ENCODE measurements at regions not wholly inside any gene's neighbourhood (a gene's known extent, or its start where the extent isn't known, plus 50 kb on each side); places are given as distances from the start of the nearest gene placed in this dataset.
A peak's percentile ranks its signal among the peaks of the same experiment; 100 is the strongest.

DNA sequence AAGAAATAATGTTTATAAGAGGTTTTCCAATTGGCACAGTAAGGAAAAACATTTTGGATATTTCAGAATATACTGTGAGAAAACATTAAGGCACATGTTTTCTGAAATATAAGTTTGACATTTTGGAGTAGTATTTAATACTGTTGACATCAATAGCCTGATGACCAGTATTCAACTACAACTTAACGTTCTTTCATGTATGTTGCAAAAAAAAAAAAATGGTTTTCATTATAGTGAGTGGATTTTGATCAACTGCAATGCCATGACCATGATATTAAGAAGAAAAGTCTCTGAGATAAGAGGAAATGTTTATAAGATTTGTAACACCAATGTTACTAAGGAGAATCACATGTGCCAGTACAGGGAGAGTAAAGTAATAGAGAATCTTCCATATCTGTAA lies 252.8 kb upstream of the RORA start:
- no peak for DNase-seq (ENCODE audit: low read depth, low spot score)

DNA sequence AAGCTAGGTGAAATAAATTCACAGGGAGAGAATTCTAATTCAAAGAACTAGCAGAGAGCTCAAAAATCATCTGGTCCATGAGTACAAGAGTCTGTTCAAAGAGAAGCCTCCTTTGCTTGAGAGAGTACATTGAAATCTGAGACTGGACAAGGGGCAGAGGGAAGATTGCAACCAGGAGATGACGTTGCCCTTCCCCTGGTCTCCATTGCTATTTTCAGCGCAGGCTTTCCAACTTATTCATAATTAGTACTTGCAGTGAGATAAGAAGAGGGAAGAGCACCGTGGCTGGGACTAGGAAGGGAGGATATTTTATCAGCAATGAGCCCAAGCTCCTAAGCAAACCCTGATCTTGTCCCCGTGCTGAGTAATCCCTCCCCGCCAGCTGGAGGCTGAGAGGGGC lies 251.8 kb upstream of the RORA start:
- DNase-seq (ENCODE audit: low read depth, low spot score): no peak

DNA sequence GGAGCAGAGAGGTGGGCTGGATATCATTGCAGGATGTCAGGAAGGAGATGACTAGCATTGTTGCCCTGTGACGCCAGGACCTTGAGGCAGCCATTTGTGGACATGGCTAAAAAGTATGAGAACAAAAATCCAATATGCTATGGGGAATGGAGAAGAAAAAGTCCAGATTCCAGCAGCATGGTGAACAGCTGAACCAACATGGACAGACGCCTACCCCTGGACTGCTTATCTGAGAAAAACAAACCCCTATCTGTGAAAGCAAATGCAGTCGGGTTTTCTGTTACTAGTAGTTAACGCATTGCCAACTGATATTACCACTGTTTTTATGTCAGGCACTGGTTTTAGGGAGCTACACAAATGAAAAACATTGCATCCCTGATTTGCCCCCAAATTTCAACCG lies 251.2 kb upstream of the RORA start:
- no peak for DNase-seq (ENCODE audit: low read depth, low spot score)

DNA sequence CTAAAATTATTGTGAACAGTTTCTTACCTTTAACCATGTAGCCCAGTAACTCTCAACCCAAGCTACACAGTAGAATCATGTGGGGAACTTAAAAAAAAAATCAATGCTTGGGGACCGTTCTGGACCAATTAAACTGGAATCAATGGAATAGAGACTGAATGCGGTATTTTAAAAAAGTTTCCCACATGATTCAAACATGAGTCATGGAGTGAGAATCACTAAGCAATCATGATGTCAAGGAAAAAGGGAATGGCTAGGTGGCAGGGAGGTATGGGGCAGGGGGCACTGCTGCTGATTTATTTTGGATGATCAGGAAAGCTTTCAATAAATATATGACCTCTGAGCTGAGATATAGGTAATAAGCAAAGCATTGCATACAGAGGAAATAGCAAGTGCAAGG lies 250.5 kb upstream of the RORA start:
- DNase-seq (ENCODE audit: low read depth, low spot score): no peak

DNA sequence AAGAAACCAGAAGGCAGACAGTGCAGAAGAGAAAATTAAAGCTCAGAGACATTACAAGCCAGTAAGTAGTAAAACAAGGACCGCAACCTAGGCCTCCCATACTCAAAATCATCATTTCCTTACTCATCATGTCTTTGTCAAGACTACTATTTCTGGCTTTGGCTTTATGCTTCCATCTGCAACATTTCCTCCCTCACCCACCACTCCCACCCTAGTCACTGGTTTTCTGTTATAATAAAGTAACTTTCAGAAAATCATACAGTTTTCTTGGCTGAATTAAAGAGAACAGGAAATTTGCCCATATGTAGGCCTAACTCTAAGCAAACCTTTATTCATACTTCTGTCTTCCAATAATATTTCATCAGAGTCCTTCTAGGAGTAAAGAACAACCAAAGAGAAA lies 247.6 kb upstream of the RORA start:
- DNase-seq (ENCODE audit: low read depth, low spot score): no peak

DNA sequence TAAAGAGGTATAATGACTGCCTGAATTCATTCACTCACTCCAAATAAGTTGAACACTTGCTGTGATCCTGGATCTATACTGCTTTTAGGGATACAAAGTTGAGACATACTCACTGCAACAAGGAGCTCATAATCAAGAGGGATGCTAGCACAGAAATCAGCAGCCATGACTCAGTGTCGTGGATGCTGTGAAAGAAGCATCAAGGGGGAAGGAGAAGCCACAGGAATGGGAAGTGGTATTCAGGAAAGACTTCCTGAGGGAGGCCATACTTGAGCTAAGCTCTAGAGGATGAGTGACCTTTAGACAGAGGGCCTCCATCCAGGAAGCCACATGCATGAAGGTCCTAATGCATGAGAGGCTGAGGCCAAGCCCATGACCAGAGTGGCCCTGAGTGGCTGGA lies 245.7 kb upstream of the RORA start:
- no peak for DNase-seq (ENCODE audit: low read depth, low spot score)

DNA sequence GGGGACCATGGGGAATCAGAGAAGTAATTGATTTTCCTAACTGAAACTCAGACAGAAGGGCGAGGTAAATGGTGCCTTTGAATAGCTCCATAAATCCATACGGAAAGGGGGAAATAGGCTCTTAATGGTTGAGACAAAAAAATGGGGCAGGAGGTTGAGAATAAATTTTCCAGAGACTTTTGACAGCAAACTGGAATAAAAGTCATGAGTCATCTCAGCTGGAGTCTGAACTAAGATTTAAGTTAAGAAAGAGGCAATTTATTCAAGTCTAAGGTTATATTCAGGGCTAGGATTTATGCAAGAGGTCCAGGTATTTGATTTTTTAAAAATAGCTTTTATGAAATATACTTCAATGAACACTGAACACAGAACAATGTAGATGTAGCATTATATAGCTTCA lies 238.7 kb upstream of the RORA start:
- no peak for DNase-seq (ENCODE audit: low read depth, low spot score)

DNA sequence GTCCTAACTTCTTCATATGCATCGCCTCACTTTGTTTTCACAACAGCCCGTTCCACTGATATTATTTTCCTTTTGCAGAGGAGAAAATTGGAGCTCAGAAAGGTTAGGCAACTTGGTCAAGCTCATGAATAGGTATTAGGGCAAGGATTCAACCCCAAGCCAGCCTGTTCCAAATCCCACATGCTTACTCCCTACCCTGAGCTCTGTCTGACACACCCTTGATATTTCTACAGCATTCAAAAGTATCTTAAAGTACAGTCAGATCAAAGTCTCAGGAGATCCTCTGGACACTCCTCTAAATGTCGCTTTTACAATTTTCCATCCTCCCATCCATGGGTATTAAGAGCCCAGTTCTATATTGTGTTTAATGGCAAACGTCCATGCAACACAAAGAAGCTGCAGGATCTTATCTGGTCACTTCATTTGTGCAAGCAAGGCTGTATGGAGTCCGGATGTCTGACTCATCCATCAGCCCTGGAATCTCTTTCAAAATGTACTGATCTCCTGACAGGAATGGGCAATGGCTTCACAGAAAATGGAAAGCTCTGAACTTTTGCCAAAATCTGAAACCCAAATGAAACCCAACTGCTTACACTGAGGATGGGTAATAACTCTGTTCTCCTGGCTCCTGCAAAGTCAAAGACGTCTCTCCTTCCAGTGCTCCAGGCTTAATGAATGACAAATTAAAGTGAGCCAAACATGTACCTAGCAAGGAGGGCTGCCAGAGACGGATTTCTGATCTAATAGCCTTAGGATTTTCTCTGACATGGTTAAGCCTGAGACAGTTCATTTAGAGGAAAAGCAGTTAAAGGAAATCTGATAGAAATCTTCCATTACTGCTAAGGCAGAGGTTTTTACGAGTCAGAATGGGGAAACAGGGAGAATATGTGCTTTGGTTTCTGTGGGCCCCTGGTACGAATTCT lies 230.9 kb upstream of the RORA start:
- DNase-seq (ENCODE audit: low read depth, low spot score): peak; percentile 3

DNA sequence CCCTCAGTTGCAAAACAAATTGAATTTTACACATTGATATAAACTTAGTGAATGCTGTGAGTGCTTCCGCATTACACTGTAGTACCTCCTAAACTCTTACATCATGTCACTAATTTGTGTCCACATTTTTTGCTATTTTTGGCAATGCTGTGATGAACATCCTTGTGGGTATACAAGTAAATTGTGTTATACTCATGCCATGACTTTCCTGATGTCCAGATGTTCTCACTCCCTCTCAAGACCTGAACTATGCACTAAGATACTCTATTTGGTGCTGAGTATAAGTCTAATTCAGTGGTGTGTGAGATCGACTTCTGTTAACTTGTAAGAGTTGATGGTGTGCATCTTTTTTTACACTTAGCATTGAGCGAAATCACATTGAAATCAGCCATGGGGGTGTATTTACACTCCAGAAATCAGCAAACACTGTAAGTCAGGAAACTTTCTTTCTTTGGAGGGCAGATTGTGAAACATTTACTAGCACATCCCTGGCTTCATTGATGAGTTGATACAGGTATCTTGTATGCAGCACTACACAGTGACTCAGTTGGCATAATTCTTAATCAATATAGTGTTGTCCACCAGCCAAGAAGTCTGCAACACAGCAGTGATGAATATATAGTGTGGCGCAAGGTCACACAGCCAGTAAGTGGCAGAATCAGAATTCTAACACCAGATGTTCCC lies 228.1 kb upstream of the RORA start:
- no peak for DNase-seq (ENCODE audit: low read depth, low spot score)

DNA sequence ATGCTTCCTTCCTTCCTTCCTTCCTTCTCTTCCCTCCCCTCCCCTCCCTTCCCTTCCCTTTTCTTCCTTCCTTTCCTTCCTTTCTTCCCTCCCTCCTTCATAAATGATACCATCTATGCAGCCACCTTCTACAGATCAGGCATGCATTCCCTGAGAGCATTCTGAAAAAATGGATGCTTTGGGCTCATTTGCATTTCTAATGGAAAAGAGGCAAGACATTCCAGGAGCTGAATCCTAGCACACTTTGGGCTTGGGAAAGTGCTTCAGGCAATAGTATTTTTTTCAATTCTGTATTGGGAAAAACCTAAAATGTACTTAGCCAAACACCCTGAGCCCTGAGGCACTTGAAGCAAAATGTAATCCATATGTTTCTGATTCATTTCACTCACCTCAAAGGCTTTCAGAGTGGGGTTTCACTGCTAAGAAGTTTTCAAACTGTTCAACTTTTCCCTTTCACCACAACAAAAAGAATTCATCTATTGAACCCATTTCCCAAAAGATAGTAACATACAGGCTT lies 220.1 kb upstream of the RORA start:
- DNase-seq (ENCODE audit: low read depth, low spot score): no peak

DNA sequence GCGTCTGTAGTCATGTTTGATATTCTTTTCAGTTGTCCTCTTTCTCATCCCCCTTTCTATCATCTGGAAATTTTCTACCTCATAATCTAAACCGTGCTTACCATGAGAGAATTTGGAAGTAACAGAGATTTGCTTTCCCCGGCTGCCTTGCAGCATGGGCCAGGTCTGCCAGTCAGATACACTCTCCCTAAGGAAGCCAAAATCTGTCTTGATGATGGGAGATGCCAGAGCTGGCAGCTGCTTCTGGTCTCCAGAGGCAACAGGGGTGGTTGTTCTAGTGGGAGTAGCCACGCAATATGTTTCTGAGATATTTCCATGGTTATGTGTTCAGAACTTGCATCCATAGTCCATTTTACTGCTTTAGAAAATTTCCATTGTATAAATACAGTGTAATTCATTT lies 218.9 kb upstream of the RORA start:
- DNase-seq (ENCODE audit: low read depth, low spot score): no peak

DNA sequence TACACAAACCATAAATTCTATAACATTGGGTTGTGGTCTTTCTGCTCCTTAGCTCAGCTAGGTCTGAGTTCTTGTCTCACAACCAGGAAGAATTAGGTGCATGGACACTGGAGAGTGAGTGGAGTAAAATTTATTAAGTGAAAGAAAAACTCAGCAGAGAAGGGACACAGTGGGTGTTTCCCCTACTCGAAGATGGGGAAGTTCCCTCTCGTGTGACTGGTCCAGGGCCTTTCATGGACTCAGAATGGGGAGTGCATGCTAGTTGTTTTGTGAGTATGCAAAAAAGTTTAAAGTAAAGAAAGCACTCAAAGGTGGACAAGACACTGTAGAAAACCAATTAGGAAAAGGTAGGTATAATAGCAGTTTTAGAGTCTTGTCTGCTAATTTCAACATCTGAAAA lies 215.5 kb upstream of the RORA start:
- no peak for DNase-seq (ENCODE audit: low read depth, low spot score)

DNA sequence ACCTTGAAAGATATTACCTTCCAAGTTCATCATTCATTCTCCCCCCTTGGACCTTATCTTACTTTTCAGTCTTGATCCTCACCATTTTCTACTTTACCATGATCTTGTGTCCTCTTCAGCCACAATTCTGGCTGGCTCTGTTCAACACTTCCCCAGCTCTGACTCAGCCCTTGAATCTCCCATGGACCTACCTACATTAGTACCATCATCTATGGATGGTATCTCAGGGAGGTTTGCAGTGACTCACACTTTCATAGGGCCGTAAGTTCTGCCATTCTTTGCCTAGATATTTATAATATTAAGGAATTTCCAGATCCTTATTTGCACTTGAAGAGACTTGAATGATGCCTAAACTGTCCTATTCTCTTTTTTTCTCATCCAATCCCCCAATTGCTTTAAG lies 213.7 kb upstream of the RORA start:
- DNase-seq (ENCODE audit: low read depth, low spot score): no peak

DNA sequence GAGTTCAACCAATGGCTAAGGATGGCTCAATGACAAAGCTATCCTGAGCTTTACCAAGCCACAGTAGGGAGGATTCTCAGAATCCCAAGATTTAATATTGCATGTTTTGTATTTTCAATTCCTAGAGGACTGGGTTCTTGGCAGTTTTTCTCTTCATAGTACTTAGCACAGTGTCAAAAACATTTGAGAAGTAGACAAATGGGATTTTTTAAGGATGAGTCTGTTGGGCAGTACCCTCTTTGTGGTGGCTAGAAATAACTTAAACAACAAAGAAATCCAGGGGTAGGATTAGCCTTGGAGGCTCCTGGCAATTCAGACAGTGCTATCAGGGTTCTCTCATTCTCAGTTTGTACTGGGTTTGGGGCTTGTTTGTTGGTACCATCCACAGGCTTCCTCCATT lies 212.8 kb upstream of the RORA start:
- DNase-seq (ENCODE audit: low read depth, low spot score): no peak

DNA sequence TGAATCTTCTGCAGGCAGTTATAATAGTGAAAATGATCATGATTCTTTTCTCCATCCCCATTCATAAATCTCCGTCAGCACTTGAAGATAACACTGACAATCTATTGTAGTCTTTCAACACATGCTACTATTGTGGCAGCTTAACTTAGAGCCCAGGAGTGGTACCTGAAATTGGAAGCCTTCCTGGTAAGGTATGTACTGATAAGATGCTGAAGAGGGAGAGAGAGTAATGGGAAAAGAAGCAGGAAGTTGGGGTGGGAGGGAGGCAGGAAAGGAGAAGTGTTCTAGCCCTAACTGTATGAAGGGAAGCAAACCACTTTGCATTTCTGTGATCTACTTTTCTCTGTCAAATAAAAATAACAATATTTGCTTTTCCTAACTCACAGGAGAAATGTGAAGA lies 197.4 kb upstream of the RORA start:
- no peak for DNase-seq (ENCODE audit: low read depth, low spot score)

DNA sequence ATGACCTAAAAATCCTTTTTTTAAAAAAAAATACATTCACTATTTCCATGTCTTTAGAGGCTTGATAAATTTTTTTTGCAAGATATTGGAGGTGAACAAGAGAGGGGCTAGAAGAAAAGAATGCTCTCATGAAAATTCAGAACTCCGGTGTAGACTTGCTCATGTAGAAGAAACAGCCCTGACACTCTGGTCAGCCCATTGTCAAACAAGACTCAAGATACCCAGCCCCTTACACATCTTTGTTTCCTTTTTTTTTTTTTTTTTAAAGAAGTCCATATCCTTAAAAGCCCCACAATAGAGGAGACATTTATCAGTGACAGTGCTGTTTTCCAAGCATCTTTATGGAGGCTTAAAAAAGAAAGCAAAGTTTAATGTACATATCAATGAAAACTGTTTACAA lies 196.8 kb upstream of the RORA start:
- no peak for DNase-seq (ENCODE audit: low read depth, low spot score)

DNA sequence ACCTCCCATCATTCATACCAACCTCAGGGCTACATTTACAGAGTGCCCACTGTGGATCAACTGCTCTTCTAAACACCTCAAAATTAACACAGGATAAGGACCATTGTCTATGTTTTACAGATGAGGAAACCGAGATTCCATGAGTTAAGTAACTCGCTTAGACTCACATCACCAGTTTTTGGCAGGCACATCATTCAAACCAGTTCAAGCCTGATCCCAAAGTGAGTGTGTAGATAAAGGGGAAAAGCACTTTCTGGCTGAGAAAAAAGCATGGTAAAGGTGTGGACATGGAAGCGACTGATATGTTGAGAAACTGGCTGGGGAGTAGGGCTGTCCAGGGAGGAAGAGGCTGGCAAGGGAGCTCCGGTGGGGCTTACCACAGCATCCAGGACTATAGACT lies 193.7 kb upstream of the RORA start:
- no peak for DNase-seq (ENCODE audit: low read depth, low spot score)

DNA sequence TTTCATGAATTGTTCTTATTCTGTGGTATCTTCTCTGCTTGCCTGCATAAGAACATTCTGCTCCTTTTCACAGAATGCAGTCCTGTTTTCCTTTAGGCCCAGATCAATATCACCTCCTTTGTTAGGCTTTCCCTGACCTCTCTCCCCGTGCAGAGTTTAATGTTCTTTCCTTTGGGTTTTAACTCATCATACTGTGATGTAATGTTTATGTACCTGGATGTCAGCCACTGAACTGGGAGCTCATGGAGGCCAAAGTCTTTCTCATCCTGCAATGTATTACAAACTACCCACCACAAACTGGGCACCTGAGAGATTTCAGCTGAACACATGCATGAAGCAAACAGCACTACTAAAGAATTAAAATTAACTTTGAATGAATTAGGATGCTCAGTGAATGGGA lies 192.8 kb upstream of the RORA start:
- DNase-seq (ENCODE audit: low read depth, low spot score): no peak

DNA sequence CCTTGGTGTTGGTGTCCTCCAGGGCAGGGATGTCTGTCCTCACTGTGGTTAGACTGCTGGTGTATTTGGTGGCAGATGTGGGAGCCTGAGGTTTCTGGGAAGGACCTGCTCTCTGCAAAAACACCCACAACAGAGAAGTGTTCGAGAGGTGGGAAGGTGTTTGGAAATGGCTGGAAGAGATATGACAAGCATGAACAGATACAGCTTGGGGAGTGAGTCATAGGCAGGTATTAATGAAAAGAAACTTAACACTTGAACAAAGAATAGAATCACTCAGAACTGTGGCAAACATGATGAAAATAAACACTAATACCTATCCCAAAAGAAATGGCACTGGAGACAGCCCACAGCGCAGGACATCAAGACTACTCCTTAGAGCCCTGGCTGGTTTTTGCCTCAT lies 192.4 kb upstream of the RORA start:
- DNase-seq (ENCODE audit: low read depth, low spot score): no peak

DNA sequence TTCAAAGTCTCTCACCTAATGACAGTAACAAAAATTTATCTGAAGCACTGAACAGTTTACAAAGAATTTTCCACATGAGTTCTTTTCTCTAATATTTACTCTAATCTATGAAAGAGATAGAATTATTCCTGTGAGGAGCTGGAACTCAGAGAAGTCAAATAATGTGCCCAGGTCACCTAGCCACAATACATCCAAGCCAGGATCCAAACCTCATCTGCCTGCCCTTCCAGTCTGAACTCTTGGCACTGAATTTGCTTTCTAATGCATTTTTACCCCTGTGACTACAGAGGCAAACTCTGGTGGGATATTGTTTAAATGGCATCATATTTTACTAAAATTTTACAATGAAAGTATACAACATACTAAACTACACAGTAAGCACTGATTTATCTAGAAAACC lies 191.4 kb upstream of the RORA start:
- no peak for DNase-seq (ENCODE audit: low read depth, low spot score)

DNA sequence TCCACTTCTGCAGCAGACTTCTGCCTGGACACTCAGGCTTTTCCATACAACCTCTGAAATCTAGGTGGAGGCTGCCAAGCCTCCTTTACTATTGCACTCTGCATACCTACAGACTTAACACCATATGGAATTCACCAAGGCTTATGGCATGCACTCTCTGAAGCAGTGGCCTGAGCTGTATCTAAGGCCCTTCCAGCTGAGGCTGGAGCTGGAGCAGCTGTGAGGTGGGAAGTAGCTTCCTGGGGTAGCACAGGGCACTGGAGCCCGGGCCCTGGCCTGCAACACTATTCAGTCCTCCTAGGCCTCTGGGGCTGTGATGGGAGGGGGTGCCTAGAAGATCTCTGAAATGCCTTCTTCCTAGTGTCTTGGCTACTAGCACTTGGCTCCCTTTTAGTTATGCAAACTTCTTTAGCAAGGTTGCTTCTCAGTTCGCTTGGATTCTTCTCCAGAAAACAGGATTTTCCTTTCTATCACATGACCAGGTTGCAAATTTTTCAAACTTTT lies 186.6 kb upstream of the RORA start:
- DNase-seq (ENCODE audit: low read depth, low spot score): no peak

DNA sequence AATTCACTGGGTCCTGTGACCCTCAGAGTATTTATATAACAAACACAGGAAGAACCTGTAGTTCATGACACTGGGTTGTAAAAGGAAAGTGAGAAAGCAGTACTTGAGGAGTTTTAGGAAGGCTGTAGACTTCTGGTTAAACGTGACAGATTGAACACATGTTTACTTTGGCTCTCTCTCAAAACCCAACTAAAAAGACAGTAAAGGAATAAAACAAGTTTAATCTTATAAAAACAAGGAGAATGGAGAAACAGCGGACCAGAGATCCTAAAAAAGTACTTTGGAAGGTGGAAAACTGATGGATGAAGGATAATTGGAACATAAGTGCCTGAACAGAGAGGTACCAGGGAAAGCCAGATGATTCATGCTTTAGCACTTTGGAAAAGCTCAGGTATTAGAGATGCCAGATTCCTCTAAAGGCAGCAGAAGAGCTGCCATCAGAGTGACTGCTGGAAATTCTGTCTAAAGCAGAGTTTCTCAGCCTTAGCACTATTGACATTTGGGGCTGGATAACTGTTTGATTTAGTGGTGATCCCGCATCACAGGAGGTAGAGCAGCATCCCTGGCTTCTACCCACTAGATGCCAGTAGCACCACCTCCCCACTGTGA lies 182.9 kb upstream of the RORA start:
- DNase-seq (ENCODE audit: low read depth, low spot score): no peak

DNA sequence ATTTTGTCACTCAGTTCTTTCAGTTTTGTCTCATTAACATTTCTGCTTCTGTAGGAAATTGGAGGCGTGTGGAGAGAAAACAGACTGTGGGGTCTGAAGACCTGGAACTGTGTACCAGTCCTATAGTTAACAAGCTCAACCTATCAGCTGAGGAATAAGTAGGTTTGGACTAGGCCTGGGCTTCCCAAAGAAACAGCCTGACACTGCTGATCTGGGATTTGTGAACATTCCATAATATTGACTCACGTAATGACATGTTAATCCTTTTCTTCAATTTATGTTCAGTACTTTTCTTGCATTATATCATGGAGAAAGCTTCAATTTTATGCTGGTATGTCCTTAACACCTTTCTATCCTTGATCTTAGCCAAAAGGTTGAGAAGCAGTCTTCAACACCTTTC lies 181.6 kb upstream of the RORA start:
- DNase-seq (ENCODE audit: low read depth, low spot score): no peak
